ENCODE measurements at regions not wholly inside any gene's neighbourhood (a gene's known extent, or its start where the extent isn't known, plus 50 kb on each side); places are given as distances from the start of the nearest gene placed in this dataset.
"Not testable (repeated sequence)": the region's sequence is repeated elsewhere in the genome, so short reads cannot be mapped to it uniquely, and the experiment has no call there.

DNA sequence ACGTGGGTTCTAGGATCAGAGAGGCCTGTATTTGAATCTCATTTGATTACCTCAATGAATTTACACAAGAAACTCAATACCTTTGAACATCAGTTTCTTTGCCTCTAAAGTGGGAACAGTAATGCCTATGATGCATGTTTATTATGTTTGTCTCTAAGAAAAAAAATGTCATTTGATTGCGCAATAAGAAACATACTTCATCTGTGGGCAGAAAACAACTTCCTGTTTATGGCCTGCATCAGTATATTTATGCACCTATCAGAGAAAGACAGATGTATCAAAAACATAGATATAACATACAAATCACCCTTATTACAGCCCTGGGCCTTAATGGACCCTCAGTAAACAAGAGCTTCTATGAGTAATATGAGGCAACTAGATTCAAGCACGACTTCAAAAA lies 516.4 kb upstream of the ARID1B start:
- DNase-seq (ENCODE audit: low read depth in 1 of 2, low spot score in 1 of 2) = no peak
- TF ChIP-seq JUND (IDR thresholded peaks at IDR 0.05; ENCODE audit: low read depth) = no peak
- in situ Hi-C loops (cut with HindIII; ENCODE audit: low pct_unique_long_range_greater_than_20kb, low sequenced_read_pairs) = no loop called here

DNA sequence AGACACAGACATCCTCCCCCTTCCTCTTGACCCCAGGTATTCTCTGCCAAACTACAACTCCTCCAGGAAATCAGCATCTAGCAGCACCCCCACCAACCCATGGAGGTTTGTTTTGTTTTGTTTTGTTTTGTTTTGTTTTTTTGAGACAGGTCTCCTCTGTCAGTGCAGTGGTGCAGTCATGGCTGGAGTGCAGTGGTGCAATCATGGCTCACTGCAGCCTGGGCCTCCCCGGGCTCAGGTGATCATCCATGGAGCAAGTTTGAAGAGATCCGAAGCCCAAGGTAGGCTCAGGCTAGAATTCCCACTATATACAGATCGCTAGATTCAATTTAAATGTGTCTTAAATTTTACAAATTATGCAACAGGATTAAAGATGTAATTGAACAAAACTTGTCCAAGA lies 518.2 kb upstream of the ARID1B start:
- in situ Hi-C loops (cut with HindIII; ENCODE audit: low pct_unique_long_range_greater_than_20kb, low sequenced_read_pairs) = no loop called here
- no peak for TF ChIP-seq JUND (IDR thresholded peaks at IDR 0.05; ENCODE audit: low read depth)
- no peak for DNase-seq (ENCODE audit: low read depth in 1 of 2, low spot score in 1 of 2)

DNA sequence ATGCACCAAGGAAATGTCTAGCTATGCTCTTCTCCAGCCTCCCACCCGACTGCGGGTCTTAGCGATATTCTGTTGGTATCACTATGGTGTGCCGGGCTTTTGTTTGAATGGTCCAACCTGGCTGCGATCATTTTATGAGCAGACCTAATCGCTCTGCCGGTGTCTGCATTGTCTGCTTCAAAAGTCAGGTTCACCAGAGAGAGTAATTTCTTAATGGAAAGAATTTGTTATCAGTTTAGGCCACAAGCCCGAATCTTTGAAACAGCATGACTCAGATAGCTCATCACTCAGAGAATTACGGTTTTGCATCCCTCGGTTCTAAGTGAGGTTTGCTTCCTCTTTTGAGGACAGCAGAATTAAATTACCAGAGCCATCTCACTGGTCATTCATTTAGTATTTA lies 521.0 kb upstream of the ARID1B start:
- in situ Hi-C loops (cut with HindIII; ENCODE audit: low pct_unique_long_range_greater_than_20kb, low sequenced_read_pairs) = no loop called here
- no peak for TF ChIP-seq JUND (IDR thresholded peaks at IDR 0.05; ENCODE audit: low read depth)

DNA sequence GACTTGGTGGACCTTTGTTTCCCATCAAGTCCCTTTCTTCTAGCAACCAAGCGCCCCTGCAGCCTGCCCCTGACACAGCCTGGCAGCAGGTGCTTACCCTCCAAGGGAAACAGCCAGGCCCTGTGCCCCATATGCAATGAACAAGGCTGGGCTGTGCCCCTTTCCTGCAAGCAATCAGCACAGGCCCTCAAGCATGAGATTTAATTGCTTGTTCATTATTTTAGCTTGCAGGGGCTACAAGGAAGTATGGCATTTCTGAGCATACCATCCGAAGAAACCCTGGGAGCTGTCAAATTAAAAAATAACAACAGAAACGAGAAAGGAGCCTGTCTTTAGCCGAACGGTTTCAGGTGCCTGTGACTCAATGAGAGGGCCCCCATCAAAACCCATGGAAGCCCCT lies 522.9 kb upstream of the ARID1B start:
- in situ Hi-C loops (cut with HindIII; ENCODE audit: low pct_unique_long_range_greater_than_20kb, low sequenced_read_pairs) = no loop called here
- no peak for TF ChIP-seq JUND (IDR thresholded peaks at IDR 0.05; ENCODE audit: low read depth)
- DNase-seq (ENCODE audit: low read depth in 1 of 2, low spot score in 1 of 2) = no peak

More for the DNA sequence above, 521.0 kb upstream of the ARID1B start:
- no peak for DNase-seq (ENCODE audit: low read depth in 1 of 2, low spot score in 1 of 2)

DNA sequence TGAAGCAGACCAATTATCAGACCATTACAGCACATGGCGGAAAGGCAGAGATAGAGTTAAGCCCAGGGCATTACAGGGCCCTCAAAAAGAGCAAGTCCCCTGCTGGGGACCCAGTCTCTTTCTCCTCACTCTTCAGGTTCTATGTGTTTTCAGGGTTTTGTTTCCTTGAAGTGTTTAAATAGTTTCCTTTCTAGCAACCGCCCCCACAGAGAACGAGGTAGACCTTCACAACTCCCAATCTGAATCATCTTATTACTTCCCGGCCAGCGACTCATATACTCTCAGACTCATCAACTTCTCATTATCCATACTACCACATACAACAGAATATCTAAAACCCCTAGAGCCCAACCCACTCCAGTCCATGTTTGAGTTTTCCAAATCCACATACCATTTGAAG lies 526.6 kb upstream of the ARID1B start:
- DNase-seq (ENCODE audit: low read depth in 1 of 2, low spot score in 1 of 2) = no peak
- in situ Hi-C loops (cut with HindIII; ENCODE audit: low pct_unique_long_range_greater_than_20kb, low sequenced_read_pairs) = no loop called here
- TF ChIP-seq JUND (IDR thresholded peaks at IDR 0.05; ENCODE audit: low read depth) = no peak

DNA sequence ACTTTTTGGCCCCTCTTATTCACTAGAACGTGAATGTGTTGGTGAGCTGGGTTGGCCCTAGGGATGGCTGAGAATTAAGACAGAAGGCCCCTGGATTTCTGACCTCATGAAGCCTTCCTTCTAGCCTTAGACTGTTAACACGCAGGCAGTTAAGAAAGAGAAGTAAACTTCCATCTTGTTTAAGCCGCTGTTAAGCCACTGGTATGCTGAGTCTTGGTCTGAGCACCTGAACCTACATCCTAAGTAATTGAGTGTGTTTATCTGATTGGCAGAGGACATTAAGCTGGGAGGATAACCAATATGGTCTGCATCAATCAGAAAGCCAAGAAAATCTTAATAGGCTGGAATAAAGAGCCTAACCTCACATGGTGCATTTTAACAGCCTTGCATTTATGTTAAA lies 535.0 kb upstream of the ARID1B start:
- in situ Hi-C loops (cut with HindIII; ENCODE audit: low pct_unique_long_range_greater_than_20kb, low sequenced_read_pairs) = no loop called here
- peak in 1 of 2 experiments; percentile 7 for DNase-seq (ENCODE audit: low read depth in 1 of 2, low spot score in 1 of 2)
- no peak for TF ChIP-seq JUND (IDR thresholded peaks at IDR 0.05; ENCODE audit: low read depth)

DNA sequence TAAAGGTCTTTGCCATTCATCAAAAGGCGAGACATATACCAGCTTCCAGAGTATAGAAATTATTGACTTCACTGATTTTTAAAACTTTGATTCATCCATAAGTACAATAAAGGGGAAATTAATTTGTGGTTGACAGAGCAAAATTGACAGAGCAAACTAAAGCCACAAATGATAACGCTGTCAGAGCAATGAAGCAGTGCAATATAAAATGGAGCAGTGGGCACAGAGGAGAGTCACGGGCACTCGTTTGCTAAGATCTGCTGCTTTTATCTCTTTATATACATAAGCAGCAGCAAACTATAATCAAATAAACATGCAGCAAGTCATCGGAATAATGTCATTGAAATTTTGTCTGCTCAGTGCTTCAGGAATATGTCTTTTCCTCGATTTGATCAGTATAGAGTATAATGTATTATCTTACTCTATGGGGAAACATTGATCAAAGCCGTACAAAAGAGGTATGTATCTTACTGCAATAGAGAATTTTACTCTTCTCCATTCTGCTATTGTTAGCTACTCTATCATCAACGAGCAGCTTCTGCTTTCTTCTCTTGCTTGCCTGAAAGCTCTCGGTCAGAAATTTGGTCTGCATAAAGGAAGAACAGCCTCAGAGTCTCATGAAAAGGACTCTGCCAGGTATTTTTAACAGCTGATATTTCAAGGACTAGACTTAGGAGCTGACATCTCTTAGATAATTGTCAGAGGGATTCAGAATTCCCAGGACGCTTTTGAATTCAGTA lies 546.0 kb upstream of the ARID1B start:
- no peak for DNase-seq (ENCODE audit: low read depth in 1 of 2, low spot score in 1 of 2)
- in situ Hi-C loops (cut with HindIII; ENCODE audit: low pct_unique_long_range_greater_than_20kb, low sequenced_read_pairs) = no loop called here
- no peak for TF ChIP-seq JUND (IDR thresholded peaks at IDR 0.05; ENCODE audit: low read depth)

DNA sequence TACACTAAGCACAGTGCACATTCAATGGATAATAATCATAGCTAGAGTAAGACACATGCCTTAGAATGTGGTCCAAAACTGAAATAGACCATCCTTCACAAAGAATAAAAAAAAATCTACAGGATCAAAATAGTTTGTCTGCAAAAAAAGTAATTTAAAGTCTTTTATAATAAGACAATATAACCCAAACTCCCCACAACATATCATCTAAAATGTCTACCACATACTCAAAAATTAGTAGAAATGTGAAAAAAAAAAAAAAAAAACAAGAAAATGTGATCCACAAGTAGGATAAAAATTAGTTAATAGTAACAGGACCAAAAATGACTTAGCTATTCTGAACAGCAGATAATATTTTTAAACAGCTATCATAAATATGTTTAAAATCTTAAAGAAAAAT lies 557.2 kb upstream of the ARID1B start:
- DNase-seq (ENCODE audit: low read depth in 1 of 2, low spot score in 1 of 2) = no peak
- TF ChIP-seq JUND (IDR thresholded peaks at IDR 0.05; ENCODE audit: low read depth) = no peak
- in situ Hi-C loops (cut with HindIII; ENCODE audit: low pct_unique_long_range_greater_than_20kb, low sequenced_read_pairs) = no loop called here

DNA sequence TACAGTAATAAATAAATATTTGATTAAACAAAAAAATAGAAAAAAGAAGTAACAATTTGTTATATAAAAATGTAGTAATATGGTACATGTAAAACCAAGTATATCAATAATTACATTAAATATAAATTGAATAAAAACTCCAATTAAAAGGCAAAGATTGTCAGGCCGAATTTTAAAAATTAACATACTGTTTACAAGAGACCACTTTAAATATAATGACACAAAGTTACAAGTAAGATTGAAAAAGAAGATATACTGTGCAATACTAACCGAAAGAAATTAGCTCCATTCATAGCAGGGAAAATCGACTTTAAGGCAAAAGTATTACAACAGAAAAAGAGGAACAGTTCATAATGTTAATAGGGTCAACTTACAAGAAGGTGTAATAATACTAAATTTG lies 571.5 kb upstream of the ARID1B start:
- in situ Hi-C loops (cut with HindIII; ENCODE audit: low pct_unique_long_range_greater_than_20kb, low sequenced_read_pairs) = no loop called here
- no peak for DNase-seq (ENCODE audit: low read depth in 1 of 2, low spot score in 1 of 2)
- no peak for TF ChIP-seq JUND (IDR thresholded peaks at IDR 0.05; ENCODE audit: low read depth)

DNA sequence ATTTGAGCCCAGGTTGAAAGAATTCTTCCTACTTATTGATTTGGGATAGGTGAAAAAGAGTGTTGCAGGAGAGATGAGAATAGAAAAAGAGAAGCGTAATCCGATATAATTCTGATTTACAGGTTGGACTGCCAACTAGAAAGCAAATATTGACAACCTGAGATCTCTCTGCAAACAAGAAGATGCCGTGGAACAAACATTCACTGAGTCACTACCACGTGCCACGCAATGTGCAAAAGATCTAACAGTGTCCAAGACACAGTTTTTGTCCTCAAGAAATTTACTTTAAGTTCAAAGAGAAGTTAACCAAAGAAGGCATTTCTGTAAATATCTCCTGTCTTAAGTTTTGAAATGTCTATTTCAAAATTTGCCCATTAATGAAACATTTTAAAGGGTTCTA lies 578.0 kb upstream of the ARID1B start:
- in situ Hi-C loops (cut with HindIII; ENCODE audit: low pct_unique_long_range_greater_than_20kb, low sequenced_read_pairs) = no loop called here
- DNase-seq (ENCODE audit: low read depth in 1 of 2, low spot score in 1 of 2) = peak in 1 of 2 experiments; percentile 12
- TF ChIP-seq JUND (IDR thresholded peaks at IDR 0.05; ENCODE audit: low read depth) = no peak

DNA sequence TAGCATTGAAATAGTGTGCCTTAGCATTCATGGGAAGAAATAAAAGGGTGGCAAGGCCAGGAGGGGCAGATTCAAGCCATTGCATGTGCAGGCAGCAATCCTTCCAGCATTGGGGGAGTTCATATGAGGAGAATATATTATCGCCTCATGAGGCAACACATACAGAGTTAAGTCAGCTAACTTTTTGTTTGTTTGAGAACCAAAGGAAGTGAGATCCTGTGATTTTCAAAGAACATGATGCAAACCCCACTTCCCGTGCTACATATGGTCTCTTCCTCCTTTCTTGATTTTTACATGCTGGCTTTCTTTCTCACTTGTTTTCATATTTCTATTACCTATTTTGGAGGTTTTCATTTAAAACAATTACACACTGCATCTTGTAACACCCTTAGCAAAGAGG lies 579.7 kb upstream of the ARID1B start:
- DNase-seq (ENCODE audit: low read depth in 1 of 2, low spot score in 1 of 2) = no peak
- in situ Hi-C loops (cut with HindIII; ENCODE audit: low pct_unique_long_range_greater_than_20kb, low sequenced_read_pairs) = no loop called here
- TF ChIP-seq JUND (IDR thresholded peaks at IDR 0.05; ENCODE audit: low read depth) = no peak

DNA sequence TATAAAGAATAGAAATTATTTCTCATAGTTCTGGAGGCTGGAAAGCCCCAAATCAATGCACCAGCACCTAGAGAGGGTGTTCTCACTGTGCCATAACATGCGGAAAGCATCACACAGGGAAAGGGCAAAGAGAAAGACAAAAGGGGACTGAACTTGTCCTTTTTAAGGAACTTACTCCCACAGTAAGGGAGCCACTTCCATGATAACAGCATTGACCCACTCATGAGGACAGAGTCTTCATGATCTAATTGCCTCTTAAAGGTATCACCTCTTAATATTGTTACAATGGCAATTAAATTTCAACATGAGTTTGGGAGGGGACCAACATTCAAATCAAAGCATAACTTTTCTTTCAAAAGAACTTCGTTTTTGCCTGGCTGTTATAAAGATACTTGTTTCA lies 582.2 kb upstream of the ARID1B start:
- DNase-seq (ENCODE audit: low read depth in 1 of 2, low spot score in 1 of 2) = no peak
- TF ChIP-seq JUND (IDR thresholded peaks at IDR 0.05; ENCODE audit: low read depth) = no peak
- in situ Hi-C loops (cut with HindIII; ENCODE audit: low pct_unique_long_range_greater_than_20kb, low sequenced_read_pairs) = no loop called here

DNA sequence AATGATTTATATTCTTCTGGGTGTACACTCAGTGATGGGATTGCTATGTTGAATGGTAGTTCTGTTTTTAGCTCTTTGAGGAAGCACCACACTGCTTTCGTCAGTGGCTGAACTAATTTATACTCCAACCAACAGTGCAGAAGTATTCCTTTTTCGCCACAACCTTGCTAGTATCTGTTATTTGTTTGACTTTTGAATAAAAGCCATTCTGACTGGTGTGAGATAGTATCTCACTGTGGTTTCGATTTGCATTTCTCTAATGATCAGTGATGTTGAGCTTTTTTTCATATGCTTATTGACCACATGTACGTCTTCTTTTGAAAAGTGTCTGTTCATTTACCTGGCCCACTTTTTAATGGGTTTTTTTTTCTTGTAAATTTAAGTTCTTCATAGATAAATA lies 583.8 kb upstream of the ARID1B start:
- no peak for TF ChIP-seq JUND (IDR thresholded peaks at IDR 0.05; ENCODE audit: low read depth)
- no peak for DNase-seq (ENCODE audit: low read depth in 1 of 2, low spot score in 1 of 2)
- in situ Hi-C loops (cut with HindIII; ENCODE audit: low pct_unique_long_range_greater_than_20kb, low sequenced_read_pairs) = no loop called here

DNA sequence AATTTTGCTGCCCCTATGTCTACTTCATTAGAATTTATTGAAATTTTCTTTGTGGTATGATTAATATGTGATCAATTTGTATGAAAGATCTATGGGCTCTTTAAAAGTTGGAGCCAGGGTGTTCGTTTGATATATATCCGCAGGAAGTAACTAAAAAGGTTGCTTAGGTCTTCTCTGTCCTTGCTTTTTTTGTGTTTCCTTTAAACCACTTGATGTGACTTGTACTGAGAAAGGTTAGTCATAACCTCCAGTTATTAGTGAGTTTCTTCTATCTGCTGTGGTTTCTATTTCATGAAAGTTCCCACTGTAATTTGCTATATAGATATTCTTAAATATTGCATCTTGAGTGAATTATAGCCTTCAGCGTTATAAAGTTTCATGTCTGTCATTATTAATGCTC lies 585.3 kb upstream of the ARID1B start:
- no peak for DNase-seq (ENCODE audit: low read depth in 1 of 2, low spot score in 1 of 2)
- in situ Hi-C loops (cut with HindIII; ENCODE audit: low pct_unique_long_range_greater_than_20kb, low sequenced_read_pairs) = no loop called here
- no peak for TF ChIP-seq JUND (IDR thresholded peaks at IDR 0.05; ENCODE audit: low read depth)

DNA sequence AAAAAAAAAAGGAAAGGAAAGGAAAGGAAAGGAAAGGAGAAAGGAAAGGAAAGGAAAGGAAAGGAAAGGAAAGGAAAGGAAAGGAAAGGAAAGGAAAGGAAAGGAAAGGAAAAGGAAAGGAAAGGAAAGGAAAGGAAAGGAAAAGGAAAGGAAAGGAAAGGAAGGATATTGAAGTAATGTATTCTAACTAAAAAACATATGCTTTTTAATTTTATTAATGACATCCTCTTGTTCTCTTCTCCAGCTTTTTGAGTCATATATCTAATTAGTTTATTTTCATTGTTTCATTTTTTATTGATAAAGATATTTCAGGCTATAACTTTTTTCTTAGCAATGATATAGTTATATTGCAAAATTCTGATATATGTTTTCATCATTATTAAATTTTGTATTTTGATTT lies 585.8 kb upstream of the ARID1B start:
- DNase-seq (ENCODE audit: low read depth in 1 of 2, low spot score in 1 of 2); in situ Hi-C loops (cut with HindIII; ENCODE audit: low pct_unique_long_range_greater_than_20kb, low sequenced_read_pairs): not testable (repeated sequence)

Data from T47D (cell line).